MM.1S (cell line): ENCODE measurements at regions not wholly inside any gene's neighbourhood (a gene's known extent, or its start where the extent isn't known, plus 50 kb on each side); places are given as distances from the start of the nearest gene placed in this dataset.

ENCODE experiments used
- DNase-seq: peaks from one replicate; pipeline ENCODE4 v3.0.0-alpha.2; 2015
- H2AFZ ChIP-seq: fragments of 300-600 bp; sonication (generic); 2 replicates; pipeline ENCODE4 v1.6.0; 2016; ENCODE audit warnings: antibody characterized with exemption, low read length
- H3F3A ChIP-seq: fragments of 300-600 bp; sonication (generic); 2 replicates; pipeline ENCODE4 v1.6.1; 2016; ENCODE audit warnings: mild to moderate bottlenecking, antibody characterized with exemption, low read length, moderate library complexity, mixed read lengths; ENCODE audit not compliant: insufficient read depth
- H3K27ac ChIP-seq: fragments of 300-600 bp; sonication (generic); 2 replicates; pipeline ENCODE4 v1.5.1; 2016; ENCODE audit warnings: mild to moderate bottlenecking, low read length
- H3K27me3 ChIP-seq: fragments of 300-600 bp; sonication (generic); replicated peaks from 2 replicates; pipeline ENCODE4 v1.6.0; 2016; ENCODE audit warnings: low read length; ENCODE audit not compliant: insufficient read depth
- H3K36me3 ChIP-seq: fragments of 300-600 bp; sonication (generic); replicated peaks from 2 replicates; pipeline ENCODE4 v1.6.1; 2016; ENCODE audit warnings: mild to moderate bottlenecking, low read length, mixed read lengths; ENCODE audit not compliant: insufficient read depth
- H3K4me1 ChIP-seq: fragments of 300-600 bp; sonication (generic); 2 replicates; pipeline ENCODE4 v1.6.1; 2016; ENCODE audit warnings: low read length, mixed read lengths
- H3K4me2 ChIP-seq: fragments of 300-600 bp; sonication (generic); 2 replicates; pipeline ENCODE4 v1.6.0; 2016; ENCODE audit warnings: low read depth, low read length
- H3K4me3 ChIP-seq: fragments of 300-600 bp; sonication (generic); 2 replicates; pipeline ENCODE4 v1.5.1; 2016; ENCODE audit warnings: low read length, mixed read lengths
- H3K79me2 ChIP-seq: fragments of 300-600 bp; sonication (generic); 2 replicates; pipeline ENCODE4 v1.6.1; 2016; ENCODE audit warnings: mixed run types, low read length, mixed read lengths
- H3K9ac ChIP-seq: fragments of 300-600 bp; sonication (generic); 2 replicates; pipeline ENCODE4 v1.6.1; 2016; ENCODE audit warnings: low read length, mixed read lengths
- H3K9me2 ChIP-seq: fragments of 300-600 bp; sonication (generic); replicated peaks from 2 replicates; pipeline ENCODE4 v1.6.1; 2016; ENCODE audit warnings: mild to moderate bottlenecking, low read length, mixed read lengths; ENCODE audit not compliant: insufficient read depth
- H3K9me3 ChIP-seq: fragments of 300-600 bp; sonication (generic); replicated peaks from 2 replicates; pipeline ENCODE4 v1.6.1; 2016; ENCODE audit warnings: mild to moderate bottlenecking, low read length, mixed read lengths; ENCODE audit not compliant: insufficient read depth
- H4K20me1 ChIP-seq: fragments of 300-600 bp; sonication (generic); 2 replicates; pipeline ENCODE4 v1.6.1; 2016; ENCODE audit warnings: mild to moderate bottlenecking, low read length, moderate library complexity, mixed read lengths; ENCODE audit not compliant: insufficient read depth
- EZH2 ChIP-seq: fragments of 300-600 bp; sonication (generic); optimal IDR thresholded peaks from 2 replicates; pipeline ENCODE3; 2017; ENCODE audit warnings: low read depth, mild to moderate bottlenecking, antibody characterized with exemption, low read length, mixed read lengths
- EZH2phosphoT487 ChIP-seq: fragments of 300-600 bp; sonication (generic); IDR thresholded peaks from 2 replicates; pipeline ENCODE4 v1.6.1; 2018; ENCODE audit warnings: antibody characterized with exemption, low read length
- TF ChIP-seq, protein P1 (sequence below): fragments of 300-600 bp; sonication (generic); IDR thresholded peaks from 2 replicates; pipeline ENCODE4 v1.5.1; 2016; ENCODE audit warnings: antibody characterized with exemption, low read length, mixed read lengths

DNA sequence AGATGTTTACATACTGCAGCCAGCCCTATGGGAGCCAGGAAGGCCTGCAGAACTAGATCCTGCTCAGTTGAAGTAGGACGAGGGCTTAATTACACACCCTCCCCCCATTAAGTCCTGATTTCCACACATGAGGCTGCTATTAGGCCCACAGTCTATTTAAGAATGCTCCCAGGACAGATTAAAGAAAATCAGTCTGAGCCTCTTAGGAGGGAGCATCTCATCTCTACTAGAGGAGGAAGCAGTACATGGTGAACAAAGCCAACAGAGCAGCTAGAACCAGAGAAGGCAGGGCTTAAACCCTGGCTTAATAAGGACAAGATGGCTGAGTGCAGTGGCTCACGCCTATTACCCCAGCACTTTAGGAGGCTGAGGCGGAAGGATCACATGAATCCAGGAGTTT, 55.8 kb upstream of the ARHGAP5 start:
- DNase-seq, result no peak
- no peaks in the 10 kb centered on the region for H3K9me2 ChIP-seq

DNA sequence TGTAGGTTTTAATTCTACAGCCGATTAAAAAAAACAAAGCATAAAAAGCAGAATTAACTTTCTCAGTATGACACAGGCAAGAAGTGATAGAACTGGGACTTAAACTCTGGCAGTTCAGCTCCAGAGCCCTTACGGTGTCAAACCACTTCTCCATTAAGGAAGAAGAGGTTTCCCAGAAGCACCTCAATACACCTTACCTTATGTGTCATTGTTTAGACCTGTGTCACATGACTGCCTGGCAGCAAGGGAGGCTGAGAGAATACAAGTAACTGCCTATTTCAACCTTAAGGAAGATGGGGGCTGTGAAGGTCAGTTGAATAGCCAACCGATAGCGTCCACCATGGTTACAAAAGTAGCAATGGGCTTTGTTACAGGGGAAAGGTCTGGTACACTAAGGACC, 54.6 kb upstream of the ARHGAP5 start:
- Histone ChIP-seq H3F3A (no peaks in the 10 kb centered on the region), H2AFZ (no peak overlapping the region), H3K4me3 (no peak overlapping the region), H3K9me3 (no peaks in the 10 kb centered on the region), H3K79me2 (no peaks in the 10 kb centered on the region), H3K9ac (no peak overlapping the region), H3K9me2 (no peaks in the 10 kb centered on the region), H3K27me3 (no peaks in the 10 kb centered on the region), H3K36me3 (no peaks in the 10 kb centered on the region), H4K20me1 (no peaks in the 10 kb centered on the region), H3K4me2 (no peak overlapping the region), H3K27ac (no peak overlapping the region), H3K4me1 (no peaks in the 10 kb centered on the region)
- DNase-seq, result no peak
- TF ChIP-seq EZH2phosphoT487 (no peak), EZH2 (no peak)
- TF ChIP-seq, protein P1, sequence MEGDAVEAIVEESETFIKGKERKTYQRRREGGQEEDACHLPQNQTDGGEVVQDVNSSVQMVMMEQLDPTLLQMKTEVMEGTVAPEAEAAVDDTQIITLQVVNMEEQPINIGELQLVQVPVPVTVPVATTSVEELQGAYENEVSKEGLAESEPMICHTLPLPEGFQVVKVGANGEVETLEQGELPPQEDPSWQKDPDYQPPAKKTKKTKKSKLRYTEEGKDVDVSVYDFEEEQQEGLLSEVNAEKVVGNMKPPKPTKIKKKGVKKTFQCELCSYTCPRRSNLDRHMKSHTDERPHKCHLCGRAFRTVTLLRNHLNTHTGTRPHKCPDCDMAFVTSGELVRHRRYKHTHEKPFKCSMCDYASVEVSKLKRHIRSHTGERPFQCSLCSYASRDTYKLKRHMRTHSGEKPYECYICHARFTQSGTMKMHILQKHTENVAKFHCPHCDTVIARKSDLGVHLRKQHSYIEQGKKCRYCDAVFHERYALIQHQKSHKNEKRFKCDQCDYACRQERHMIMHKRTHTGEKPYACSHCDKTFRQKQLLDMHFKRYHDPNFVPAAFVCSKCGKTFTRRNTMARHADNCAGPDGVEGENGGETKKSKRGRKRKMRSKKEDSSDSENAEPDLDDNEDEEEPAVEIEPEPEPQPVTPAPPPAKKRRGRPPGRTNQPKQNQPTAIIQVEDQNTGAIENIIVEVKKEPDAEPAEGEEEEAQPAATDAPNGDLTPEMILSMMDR, result no peak

More for the DNA sequence above, 55.8 kb upstream of the ARHGAP5 start:
- no peaks in the 10 kb centered on the region for H4K20me1 ChIP-seq
- TF ChIP-seq EZH2phosphoT487 (no peak), EZH2 (no peak)
- TF ChIP-seq, protein P1, result no peak
- H3K4me2 ChIP-seq, result no peak overlapping the region
- H3K36me3 ChIP-seq, result no peaks in the 10 kb centered on the region
- no peak overlapping the region for H2AFZ ChIP-seq
- H3K9ac ChIP-seq, result no peak overlapping the region
- no peak overlapping the region for H3K4me3 ChIP-seq
- no peaks in the 10 kb centered on the region for H3K27me3 ChIP-seq
- H3K4me1 ChIP-seq, result no peaks in the 10 kb centered on the region
- no peaks in the 10 kb centered on the region for H3K79me2 ChIP-seq
- H3K27ac ChIP-seq, result no peak overlapping the region
- no peaks in the 10 kb centered on the region for H3K9me3 ChIP-seq
- no peaks in the 10 kb centered on the region for H3F3A ChIP-seq

DNA sequence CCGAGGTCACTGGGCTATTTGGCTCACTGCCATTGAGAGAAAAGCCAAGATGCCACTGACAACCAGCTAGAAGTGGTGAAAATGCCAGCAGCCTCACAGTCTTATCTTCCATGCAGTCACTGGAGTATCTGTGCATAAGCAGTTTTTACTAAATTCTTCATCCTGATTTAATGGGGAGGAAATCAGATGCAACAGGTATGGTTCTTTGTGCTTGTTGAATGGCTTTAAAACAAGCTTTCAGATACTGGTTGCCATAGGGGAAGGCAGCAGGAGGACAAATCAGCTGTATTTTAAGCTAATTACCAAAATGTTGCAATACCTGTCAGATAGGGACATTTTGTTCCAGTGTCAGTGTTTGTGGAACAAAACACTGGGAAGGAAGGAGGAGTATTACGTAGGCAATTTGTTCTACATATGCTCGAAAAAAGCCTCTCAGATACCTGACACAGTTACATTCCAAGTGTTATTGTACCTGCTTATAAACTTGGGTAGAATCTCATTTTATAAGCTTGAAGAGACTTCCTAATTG, 54.1 kb upstream of the ARHGAP5 start:
- H3K27me3 ChIP-seq, result no peaks in the 10 kb centered on the region
- no peaks in the 10 kb centered on the region for H3K4me1 ChIP-seq
- H3F3A ChIP-seq, result no peaks in the 10 kb centered on the region
- no peak overlapping the region for H3K4me3 ChIP-seq
- DNase-seq, result no peak
- TF ChIP-seq EZH2phosphoT487 (no peak), EZH2 (no peak)
- TF ChIP-seq, protein P1, result no peak
- no peaks in the 10 kb centered on the region for H3K79me2 ChIP-seq
- no peak overlapping the region for H3K27ac ChIP-seq
- no peaks in the 10 kb centered on the region for H3K9me2 ChIP-seq
- no peaks in the 10 kb centered on the region for H3K9me3 ChIP-seq
- no peak overlapping the region for H2AFZ ChIP-seq
- H4K20me1 ChIP-seq, result no peaks in the 10 kb centered on the region
- no peak overlapping the region for H3K4me2 ChIP-seq
- H3K9ac ChIP-seq, result no peak overlapping the region
- H3K36me3 ChIP-seq, result no peaks in the 10 kb centered on the region
